ENCODE measurements at regions not wholly inside any gene's neighbourhood (a gene's known extent, or its start where the extent isn't known, plus 50 kb on each side); places are given as distances from the start of the nearest gene placed in this dataset.

- no peaks in the 10 kb centered on the region for H3K9me3 Mint-ChIP-seq
- H3K4me3 Mint-ChIP-seq (ENCODE audit: low read depth), result no peak overlapping the region
- no peaks in the 10 kb centered on the region for H3K36me3 Mint-ChIP-seq (ENCODE audit: low read depth)
- intact Hi-C loops (cut with micrococcal nuclease), result no loop called here
- no peaks in the 10 kb centered on the region for H3K4me1 Mint-ChIP-seq (ENCODE audit: low read depth)
- H3K27me3 Mint-ChIP-seq (ENCODE audit: low read depth), result no peaks in the 10 kb centered on the region
- H3K27ac Mint-ChIP-seq, result no peak overlapping the region
- DNase-seq (ENCODE audit: low spot score), result no peak
Measured at GRCh38 chr15:98025237-98025636, 64.7 kb downstream of the ARRDC4 start.

- H3K27me3 Mint-ChIP-seq (ENCODE audit: low read depth), result peaks cover 3% of the 10 kb centered on the region
- no peak overlapping the region for H3K27ac Mint-ChIP-seq
- H3K4me3 Mint-ChIP-seq (ENCODE audit: low read depth), result no peak overlapping the region
- H3K9me3 Mint-ChIP-seq, result no peaks in the 10 kb centered on the region
- DNase-seq (ENCODE audit: low spot score), result no peak
- intact Hi-C loops (cut with micrococcal nuclease), result no loop called here
- no peaks in the 10 kb centered on the region for H3K4me1 Mint-ChIP-seq (ENCODE audit: low read depth)
- no peaks in the 10 kb centered on the region for H3K36me3 Mint-ChIP-seq (ENCODE audit: low read depth)
Measured at GRCh38 chr15:98034731-98035130, 74.2 kb downstream of the ARRDC4 start.

- Mint-ChIP-seq H3K4me3 (ENCODE audit: low read depth) (no peak overlapping the region), H3K9me3 (no peaks in the 10 kb centered on the region), H3K27ac (no peak overlapping the region), H3K27me3 (ENCODE audit: low read depth) (peaks cover 3% of the 10 kb centered on the region), H3K4me1 (ENCODE audit: low read depth) (no peaks in the 10 kb centered on the region), H3K36me3 (ENCODE audit: low read depth) (no peaks in the 10 kb centered on the region)
- intact Hi-C loops (cut with micrococcal nuclease), result no loop called here
- no peak for DNase-seq (ENCODE audit: low spot score)
Measured at GRCh38 chr15:98035134-98035533, 74.6 kb downstream of the ARRDC4 start.

- H3K4me3 Mint-ChIP-seq (ENCODE audit: low read depth), result no peak overlapping the region
- no peaks in the 10 kb centered on the region for H3K36me3 Mint-ChIP-seq (ENCODE audit: low read depth)
- H3K27me3 Mint-ChIP-seq (ENCODE audit: low read depth), result peaks cover 2% of the 10 kb centered on the region
- DNase-seq (ENCODE audit: low spot score), result no peak
- H3K4me1 Mint-ChIP-seq (ENCODE audit: low read depth), result no peaks in the 10 kb centered on the region
- H3K27ac Mint-ChIP-seq, result no peak overlapping the region
- H3K9me3 Mint-ChIP-seq, result no peaks in the 10 kb centered on the region
- intact Hi-C loops (cut with micrococcal nuclease), result no loop called here
Measured at GRCh38 chr15:98035577-98036010, 75.1 kb downstream of the ARRDC4 start.

- H3K9me3 Mint-ChIP-seq, result no peaks in the 10 kb centered on the region
- H3K4me1 Mint-ChIP-seq (ENCODE audit: low read depth), result no peaks in the 10 kb centered on the region
- H3K27ac Mint-ChIP-seq, result no peak overlapping the region
- H3K36me3 Mint-ChIP-seq (ENCODE audit: low read depth), result no peaks in the 10 kb centered on the region
- H3K27me3 Mint-ChIP-seq (ENCODE audit: low read depth), result no peaks in the 10 kb centered on the region
- no peak overlapping the region for H3K4me3 Mint-ChIP-seq (ENCODE audit: low read depth)
- intact Hi-C loops (cut with micrococcal nuclease), result no loop called here
- DNase-seq (ENCODE audit: low spot score), result no peak
Measured at GRCh38 chr15:98039596-98039995, 79.1 kb downstream of the ARRDC4 start.

GRCh38 chr15:98040146-98040545 lies 79.6 kb downstream of the ARRDC4 start:
- no peak for DNase-seq (ENCODE audit: low spot score)
- intact Hi-C loops (cut with micrococcal nuclease), result no loop called here
- no peaks in the 10 kb centered on the region for H3K36me3 Mint-ChIP-seq (ENCODE audit: low read depth)
- H3K9me3 Mint-ChIP-seq, result no peaks in the 10 kb centered on the region
- no peak overlapping the region for H3K27ac Mint-ChIP-seq
- H3K27me3 Mint-ChIP-seq (ENCODE audit: low read depth), result no peaks in the 10 kb centered on the region
- H3K4me1 Mint-ChIP-seq (ENCODE audit: low read depth), result no peaks in the 10 kb centered on the region
- H3K4me3 Mint-ChIP-seq (ENCODE audit: low read depth), result no peak overlapping the region

GRCh38 chr15:98043160-98044014 lies 82.9 kb downstream of the ARRDC4 start:
- intact Hi-C loops (cut with micrococcal nuclease), result no loop called here
- Mint-ChIP-seq H3K4me3 (ENCODE audit: low read depth) (no peak overlapping the region), H3K4me1 (ENCODE audit: low read depth) (no peaks in the 10 kb centered on the region), H3K27ac (no peak overlapping the region), H3K36me3 (ENCODE audit: low read depth) (no peaks in the 10 kb centered on the region), H3K9me3 (no peaks in the 10 kb centered on the region), H3K27me3 (ENCODE audit: low read depth) (no peaks in the 10 kb centered on the region)
- DNase-seq (ENCODE audit: low spot score), result no peak

- Mint-ChIP-seq H3K27ac (no peak overlapping the region), H3K9me3 (peaks cover 9% of the 10 kb centered on the region), H3K36me3 (ENCODE audit: low read depth) (no peaks in the 10 kb centered on the region), H3K4me3 (ENCODE audit: low read depth) (no peak overlapping the region), H3K4me1 (ENCODE audit: low read depth) (no peaks in the 10 kb centered on the region), H3K27me3 (ENCODE audit: low read depth) (peaks cover 1% of the 10 kb centered on the region)
- no peak for DNase-seq (ENCODE audit: low spot score)
- intact Hi-C loops (cut with micrococcal nuclease), result no loop called here
Measured at GRCh38 chr15:98051734-98052133, 91.2 kb downstream of the ARRDC4 start.

- H3K9me3 Mint-ChIP-seq, result peaks cover 40% of the 10 kb centered on the region
- H3K27me3 Mint-ChIP-seq (ENCODE audit: low read depth), result peaks cover 1% of the 10 kb centered on the region
- H3K36me3 Mint-ChIP-seq (ENCODE audit: low read depth), result no peaks in the 10 kb centered on the region
- no peak for DNase-seq (ENCODE audit: low spot score)
- intact Hi-C loops (cut with micrococcal nuclease), result no loop called here
- no peak overlapping the region for H3K27ac Mint-ChIP-seq
- H3K4me1 Mint-ChIP-seq (ENCODE audit: low read depth), result no peaks in the 10 kb centered on the region
- H3K4me3 Mint-ChIP-seq (ENCODE audit: low read depth), result no peak overlapping the region
Measured at GRCh38 chr15:98057453-98057852, 97.0 kb downstream of the ARRDC4 start.

GRCh38 chr15:98062869-98063268 lies 102.4 kb downstream of the ARRDC4 start:
- intact Hi-C loops (cut with micrococcal nuclease), result no loop called here
- Mint-ChIP-seq H3K9me3 (peaks cover 21% of the 10 kb centered on the region), H3K4me3 (ENCODE audit: low read depth) (no peak overlapping the region), H3K27me3 (ENCODE audit: low read depth) (no peaks in the 10 kb centered on the region), H3K36me3 (ENCODE audit: low read depth) (no peaks in the 10 kb centered on the region), H3K4me1 (ENCODE audit: low read depth) (peaks cover 13% of the 10 kb centered on the region), H3K27ac (no peak overlapping the region)
- DNase-seq (ENCODE audit: low spot score), result no peak

GRCh38 chr15:98063315-98063714 lies 102.8 kb downstream of the ARRDC4 start:
- Mint-ChIP-seq H3K36me3 (ENCODE audit: low read depth) (no peaks in the 10 kb centered on the region), H3K4me3 (ENCODE audit: low read depth) (no peak overlapping the region), H3K27me3 (ENCODE audit: low read depth) (no peaks in the 10 kb centered on the region), H3K4me1 (ENCODE audit: low read depth) (peaks cover 13% of the 10 kb centered on the region), H3K9me3 (peaks cover 16% of the 10 kb centered on the region), H3K27ac (no peak overlapping the region)
- intact Hi-C loops (cut with micrococcal nuclease), result no loop called here
- DNase-seq (ENCODE audit: low spot score), result no peak

- intact Hi-C loops (cut with micrococcal nuclease), result no loop called here
- DNase-seq (ENCODE audit: low spot score), result no peak
- Mint-ChIP-seq H3K4me3 (ENCODE audit: low read depth) (no peak overlapping the region), H3K27ac (no peak overlapping the region), H3K4me1 (ENCODE audit: low read depth) (peaks cover 13% of the 10 kb centered on the region), H3K36me3 (ENCODE audit: low read depth) (no peaks in the 10 kb centered on the region), H3K27me3 (ENCODE audit: low read depth) (no peaks in the 10 kb centered on the region), H3K9me3 (peaks cover 11% of the 10 kb centered on the region)
Measured at GRCh38 chr15:98063871-98064270, 103.4 kb downstream of the ARRDC4 start.

GRCh38 chr15:98067339-98067738 lies 106.8 kb downstream of the ARRDC4 start:
- H3K27ac Mint-ChIP-seq, result peak overlapping the region; percentile 36
- DNase-seq (ENCODE audit: low spot score), result no peak
- H3K27me3 Mint-ChIP-seq (ENCODE audit: low read depth), result peaks cover 2% of the 10 kb centered on the region
- H3K36me3 Mint-ChIP-seq (ENCODE audit: low read depth), result no peaks in the 10 kb centered on the region
- H3K9me3 Mint-ChIP-seq, result no peaks in the 10 kb centered on the region
- intact Hi-C loops (cut with micrococcal nuclease), result no loop called here
- H3K4me3 Mint-ChIP-seq (ENCODE audit: low read depth), result no peak overlapping the region
- H3K4me1 Mint-ChIP-seq (ENCODE audit: low read depth), result peaks cover 13% of the 10 kb centered on the region
